ENCODE measurements at regions not wholly inside any gene's neighbourhood (a gene's known extent, or its start where the extent isn't known, plus 50 kb on each side); places are given as distances from the start of the nearest gene placed in this dataset.

- H3K9me2 ChIP-seq (replicated peaks; ENCODE audit: insufficient read depth): no peaks in the 10 kb centered on the region
- peaks cover 3% of the 10 kb centered on the region for H3K9me3 ChIP-seq (ENCODE audit: low read depth)
- no peaks in the 10 kb centered on the region for H3K4me1 ChIP-seq (ENCODE audit: insufficient read depth)
- H3K27me3 ChIP-seq: no peaks in the 10 kb centered on the region
- no peaks in the 10 kb centered on the region for H3K36me3 ChIP-seq (replicated peaks; ENCODE audit: insufficient read depth, low read depth)
- no peak for DNase-seq (ENCODE audit: low spot score)
- no peak overlapping the region for H2AFZ ChIP-seq
- WGBS (ENCODE audit: low lambda C conversion rate, missing lambda C conversion rate): 92% methylated on average over 3 of the region's 3 CpGs
- TF ChIP-seq EZH2phosphoT487 (IDR thresholded peaks at IDR 0.05; ENCODE audit: low read depth, severe bottlenecking, unreplicated experiment): no peak
- H3K79me2 ChIP-seq: no peaks in the 10 kb centered on the region
- no peak overlapping the region for H3K4me3 ChIP-seq
- no peak overlapping the region for H3K4me2 ChIP-seq
- H3K27ac ChIP-seq: no peak overlapping the region
- no peaks in the 10 kb centered on the region for H4K20me1 ChIP-seq (ENCODE audit: insufficient read depth, poor library complexity, severe bottlenecking)
Observed at GRCh38 chr7:392822-393221, 102.9 kb downstream of the FOXL3 start.

- no peaks in the 10 kb centered on the region for H3K27me3 ChIP-seq
- no peaks in the 10 kb centered on the region for H3K79me2 ChIP-seq
- no peak overlapping the region for H2AFZ ChIP-seq
- no peak for TF ChIP-seq CTCF (IDR thresholded peaks at IDR 0.05; ENCODE audit: poor library complexity)
- no peak for TF ChIP-seq EZH2phosphoT487 (IDR thresholded peaks at IDR 0.05; ENCODE audit: low read depth, severe bottlenecking, unreplicated experiment)
- no peak for TF ChIP-seq EZH2 (IDR thresholded peaks at IDR 0.05; ENCODE audit: borderline replicate concordance)
- no peaks in the 10 kb centered on the region for H3K36me3 ChIP-seq (replicated peaks; ENCODE audit: insufficient read depth, low read depth)
- no peaks in the 10 kb centered on the region for H4K20me1 ChIP-seq (ENCODE audit: insufficient read depth, poor library complexity, severe bottlenecking)
- H3K4me3 ChIP-seq: no peak overlapping the region
- H3K9me3 ChIP-seq (ENCODE audit: low read depth): peaks cover 3% of the 10 kb centered on the region
- H3K4me2 ChIP-seq: no peak overlapping the region
- no peaks in the 10 kb centered on the region for H3K9me2 ChIP-seq (replicated peaks; ENCODE audit: insufficient read depth)
- DNase-seq (ENCODE audit: low spot score): no peak
- H3K27ac ChIP-seq: no peak overlapping the region
- no peaks in the 10 kb centered on the region for H3K4me1 ChIP-seq (ENCODE audit: insufficient read depth)
Observed at GRCh38 chr7:395643-396042, 105.7 kb downstream of the FOXL3 start.

- H3K9me3 ChIP-seq (ENCODE audit: low read depth): peaks cover 3% of the 10 kb centered on the region
- WGBS (ENCODE audit: low lambda C conversion rate, missing lambda C conversion rate): 98% methylated on average over 2 of the region's 2 CpGs
Observed at GRCh38 chr7:398888-399287, 108.9 kb downstream of the FOXL3 start.

GRCh38 chr7:400901-401485, 111.0 kb downstream of the FOXL3 start:
- peaks cover 8% of the 10 kb centered on the region for H3K4me1 ChIP-seq (ENCODE audit: insufficient read depth)
- H3K79me2 ChIP-seq: no peaks in the 10 kb centered on the region
- H3K27me3 ChIP-seq: no peaks in the 10 kb centered on the region
- H3K9me2 ChIP-seq (replicated peaks; ENCODE audit: insufficient read depth): no peaks in the 10 kb centered on the region
- no peak overlapping the region for H3K27ac ChIP-seq
- WGBS (ENCODE audit: low lambda C conversion rate, missing lambda C conversion rate): 91% methylated on average over 8 of the region's 9 CpGs
- no peaks in the 10 kb centered on the region for H4K20me1 ChIP-seq (ENCODE audit: insufficient read depth, poor library complexity, severe bottlenecking)
- TF ChIP-seq EZH2phosphoT487 (IDR thresholded peaks at IDR 0.05; ENCODE audit: low read depth, severe bottlenecking, unreplicated experiment): no peak
- no peak for TF ChIP-seq EZH2 (IDR thresholded peaks at IDR 0.05; ENCODE audit: borderline replicate concordance)
- no peak for TF ChIP-seq CTCF (IDR thresholded peaks at IDR 0.05; ENCODE audit: poor library complexity)
- no peak overlapping the region for H3K4me2 ChIP-seq
- no peak overlapping the region for H3K4me3 ChIP-seq
- H3K9me3 ChIP-seq (ENCODE audit: low read depth): peaks cover 1% of the 10 kb centered on the region
- no peak overlapping the region for H2AFZ ChIP-seq
- no peaks in the 10 kb centered on the region for H3K36me3 ChIP-seq (replicated peaks; ENCODE audit: insufficient read depth, low read depth)
- no peak for DNase-seq (ENCODE audit: low spot score)

More at GRCh38 chr7:398888-399287, 108.9 kb downstream of the FOXL3 start:
- H3K4me3 ChIP-seq: no peak overlapping the region
- no peaks in the 10 kb centered on the region for H3K27me3 ChIP-seq
- H3K4me1 ChIP-seq (ENCODE audit: insufficient read depth): no peaks in the 10 kb centered on the region
- H2AFZ ChIP-seq: no peak overlapping the region
- no peaks in the 10 kb centered on the region for H3K36me3 ChIP-seq (replicated peaks; ENCODE audit: insufficient read depth, low read depth)
- no peak overlapping the region for H3K27ac ChIP-seq
- H3K9me2 ChIP-seq (replicated peaks; ENCODE audit: insufficient read depth): no peaks in the 10 kb centered on the region
- H3K4me2 ChIP-seq: no peak overlapping the region
- no peaks in the 10 kb centered on the region for H3K79me2 ChIP-seq
- no peak for DNase-seq (ENCODE audit: low spot score)
- TF ChIP-seq EZH2 (IDR thresholded peaks at IDR 0.05; ENCODE audit: borderline replicate concordance) (no peak), EZH2phosphoT487 (IDR thresholded peaks at IDR 0.05; ENCODE audit: low read depth, severe bottlenecking, unreplicated experiment) (no peak), CTCF (IDR thresholded peaks at IDR 0.05; ENCODE audit: poor library complexity) (no peak)
- H4K20me1 ChIP-seq (ENCODE audit: insufficient read depth, poor library complexity, severe bottlenecking): no peaks in the 10 kb centered on the region

All from hepatocyte (in vitro differentiated cells).